ENCODE measurements at regions not wholly inside any gene's neighbourhood (a gene's known extent, or its start where the extent isn't known, plus 50 kb on each side); places are given as distances from the start of the nearest gene placed in this dataset.

DNA sequence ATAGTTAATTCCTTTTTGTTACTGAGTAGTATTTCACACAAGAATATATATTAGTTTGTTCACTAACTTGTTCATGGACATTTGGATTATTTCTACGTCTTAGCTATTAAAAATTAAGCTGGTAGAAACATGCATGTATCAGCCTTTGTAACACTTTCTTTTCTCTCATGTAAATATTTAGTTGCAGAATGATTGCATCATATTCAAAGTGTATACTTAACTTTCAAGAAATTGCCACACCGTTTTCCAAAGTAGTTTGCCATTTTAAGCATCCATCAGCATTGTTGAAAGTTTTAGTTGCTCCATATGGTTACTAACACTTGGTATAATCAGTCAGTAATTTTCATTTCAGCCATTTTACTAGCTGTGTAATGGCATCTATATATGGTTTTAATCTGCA lies 666.9 kb downstream of the NXPH1 start:
- FAIRE-seq, result no peak
- Histone ChIP-seq H3K4me3 (ENCODE audit: insufficient read depth, low read depth, low read length) (no peak overlapping the region), H2AFZ (ENCODE audit: low read depth, low read length) (no peak overlapping the region), H3K27ac (ENCODE audit: low read depth, low read length) (no peak overlapping the region), H3K27me3 (ENCODE audit: insufficient read depth, low read length) (no peaks in the 10 kb centered on the region), H3K4me2 (ENCODE audit: low read length) (no peak overlapping the region), H3K9me3 (ENCODE audit: insufficient read depth, low read depth, low read length) (peaks cover 2% of the 10 kb centered on the region), H3K9ac (ENCODE audit: low read length) (no peak overlapping the region), H3K79me2 (ENCODE audit: insufficient read depth, low read length) (no peaks in the 10 kb centered on the region), H4K20me1 (ENCODE audit: insufficient read depth, low read length) (no peaks in the 10 kb centered on the region), H3K4me1 (ENCODE audit: insufficient read depth, low read length) (no peaks in the 10 kb centered on the region), H3K36me3 (ENCODE audit: insufficient read depth, low read length) (no peaks in the 10 kb centered on the region)
- H3K27me3 Mint-ChIP-seq (ENCODE audit: low read depth, unreplicated experiment), result no peaks in the 10 kb centered on the region
- peaks cover 3% of the 10 kb centered on the region for H3K9me3 Mint-ChIP-seq (ENCODE audit: unreplicated experiment)
- no peak for TF ChIP-seq EZH2 (IDR thresholded peaks at IDR 0.05; ENCODE audit: insufficient read depth, low read length)
- TF ChIP-seq, protein P1, sequence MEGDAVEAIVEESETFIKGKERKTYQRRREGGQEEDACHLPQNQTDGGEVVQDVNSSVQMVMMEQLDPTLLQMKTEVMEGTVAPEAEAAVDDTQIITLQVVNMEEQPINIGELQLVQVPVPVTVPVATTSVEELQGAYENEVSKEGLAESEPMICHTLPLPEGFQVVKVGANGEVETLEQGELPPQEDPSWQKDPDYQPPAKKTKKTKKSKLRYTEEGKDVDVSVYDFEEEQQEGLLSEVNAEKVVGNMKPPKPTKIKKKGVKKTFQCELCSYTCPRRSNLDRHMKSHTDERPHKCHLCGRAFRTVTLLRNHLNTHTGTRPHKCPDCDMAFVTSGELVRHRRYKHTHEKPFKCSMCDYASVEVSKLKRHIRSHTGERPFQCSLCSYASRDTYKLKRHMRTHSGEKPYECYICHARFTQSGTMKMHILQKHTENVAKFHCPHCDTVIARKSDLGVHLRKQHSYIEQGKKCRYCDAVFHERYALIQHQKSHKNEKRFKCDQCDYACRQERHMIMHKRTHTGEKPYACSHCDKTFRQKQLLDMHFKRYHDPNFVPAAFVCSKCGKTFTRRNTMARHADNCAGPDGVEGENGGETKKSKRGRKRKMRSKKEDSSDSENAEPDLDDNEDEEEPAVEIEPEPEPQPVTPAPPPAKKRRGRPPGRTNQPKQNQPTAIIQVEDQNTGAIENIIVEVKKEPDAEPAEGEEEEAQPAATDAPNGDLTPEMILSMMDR (IDR thresholded peaks at IDR 0.05; ENCODE audit: insufficient read depth, low read depth, low read length), result no peak
- H3K4me1 Mint-ChIP-seq (ENCODE audit: low read depth, unreplicated experiment), result peaks cover 2% of the 10 kb centered on the region
- no peaks in the 10 kb centered on the region for H3K36me3 Mint-ChIP-seq (ENCODE audit: low read depth, unreplicated experiment)
- DNase-seq (ENCODE audit: low read depth), result no peak
- no peak overlapping the region for H3K27ac Mint-ChIP-seq (ENCODE audit: unreplicated experiment)
- H3K4me3 Mint-ChIP-seq (ENCODE audit: unreplicated experiment), result no peak overlapping the region

DNA sequence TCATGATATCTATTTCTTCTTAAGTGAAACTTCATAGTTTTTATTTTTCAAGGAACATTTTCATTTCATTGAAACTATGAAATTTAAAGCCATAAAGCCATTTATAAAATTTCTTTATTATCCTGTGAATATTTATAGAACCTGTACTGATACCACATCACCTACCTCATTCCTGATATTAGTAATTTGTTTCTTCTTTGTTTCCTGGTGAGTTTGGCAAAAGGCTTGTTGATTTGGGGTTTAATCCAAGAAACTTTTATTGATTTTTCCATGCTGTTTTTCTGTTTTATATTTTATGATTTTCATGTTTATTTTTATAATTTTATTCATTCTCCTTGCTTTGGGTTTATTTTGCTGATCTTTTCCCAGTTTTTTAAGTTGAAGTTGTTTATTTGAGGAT lies 669.4 kb downstream of the NXPH1 start:
- peaks cover under 1% of the 10 kb centered on the region for H3K9me3 Mint-ChIP-seq (ENCODE audit: unreplicated experiment)
- Histone ChIP-seq H3K79me2 (ENCODE audit: insufficient read depth, low read length) (no peaks in the 10 kb centered on the region), H2AFZ (ENCODE audit: low read depth, low read length) (no peak overlapping the region), H3K36me3 (ENCODE audit: insufficient read depth, low read length) (no peaks in the 10 kb centered on the region), H3K27me3 (ENCODE audit: insufficient read depth, low read length) (no peaks in the 10 kb centered on the region), H3K4me3 (ENCODE audit: insufficient read depth, low read depth, low read length) (no peak overlapping the region), H3K9me3 (ENCODE audit: insufficient read depth, low read depth, low read length) (no peaks in the 10 kb centered on the region), H3K4me1 (ENCODE audit: insufficient read depth, low read length) (no peaks in the 10 kb centered on the region), H3K4me2 (ENCODE audit: low read length) (no peak overlapping the region), H3K9ac (ENCODE audit: low read length) (no peak overlapping the region), H4K20me1 (ENCODE audit: insufficient read depth, low read length) (no peaks in the 10 kb centered on the region), H3K27ac (ENCODE audit: low read depth, low read length) (no peak overlapping the region)
- no peak overlapping the region for H3K27ac Mint-ChIP-seq (ENCODE audit: unreplicated experiment)
- H3K4me1 Mint-ChIP-seq (ENCODE audit: low read depth, unreplicated experiment), result no peaks in the 10 kb centered on the region
- no peak for FAIRE-seq
- no peak for DNase-seq (ENCODE audit: low read depth)
- no peaks in the 10 kb centered on the region for H3K27me3 Mint-ChIP-seq (ENCODE audit: low read depth, unreplicated experiment)
- no peaks in the 10 kb centered on the region for H3K36me3 Mint-ChIP-seq (ENCODE audit: low read depth, unreplicated experiment)
- H3K4me3 Mint-ChIP-seq (ENCODE audit: unreplicated experiment), result no peak overlapping the region
- TF ChIP-seq, protein P1 (IDR thresholded peaks at IDR 0.05; ENCODE audit: insufficient read depth, low read depth, low read length), result no peak
- no peak for TF ChIP-seq EZH2 (IDR thresholded peaks at IDR 0.05; ENCODE audit: insufficient read depth, low read length)

DNA sequence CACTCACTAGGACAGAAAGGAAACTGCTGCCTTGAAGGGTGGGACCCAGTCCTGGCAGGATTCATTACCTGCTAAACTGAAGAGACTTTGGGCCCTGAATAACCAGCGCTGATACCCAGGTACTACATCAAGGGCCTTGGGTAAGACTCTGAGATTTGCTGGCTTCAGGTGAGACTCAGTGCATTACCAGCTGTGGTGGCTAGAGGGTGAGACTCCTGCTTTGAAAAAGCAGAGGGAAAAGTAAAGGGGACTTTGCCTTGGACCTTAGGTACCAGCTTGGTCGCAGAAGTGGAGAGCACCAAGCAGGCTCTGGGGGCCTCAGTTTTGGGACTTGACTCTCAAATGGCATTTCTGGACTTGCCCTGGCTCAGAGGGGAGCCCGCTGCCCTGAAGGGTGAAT lies 673.3 kb downstream of the NXPH1 start:
- DNase-seq (ENCODE audit: low read depth) (no peak), FAIRE-seq (no peak)
- Histone ChIP-seq H3K79me2 (ENCODE audit: insufficient read depth, low read length) (no peaks in the 10 kb centered on the region), H2AFZ (ENCODE audit: low read depth, low read length) (no peak overlapping the region), H3K27me3 (ENCODE audit: insufficient read depth, low read length) (no peaks in the 10 kb centered on the region), H3K4me1 (ENCODE audit: insufficient read depth, low read length) (no peaks in the 10 kb centered on the region), H3K27ac (ENCODE audit: low read depth, low read length) (no peak overlapping the region), H3K9me3 (ENCODE audit: insufficient read depth, low read depth, low read length) (no peaks in the 10 kb centered on the region), H4K20me1 (ENCODE audit: insufficient read depth, low read length) (no peaks in the 10 kb centered on the region), H3K36me3 (ENCODE audit: insufficient read depth, low read length) (no peaks in the 10 kb centered on the region), H3K9ac (ENCODE audit: low read length) (no peak overlapping the region), H3K4me3 (ENCODE audit: insufficient read depth, low read depth, low read length) (no peak overlapping the region), H3K4me2 (ENCODE audit: low read length) (no peak overlapping the region)
- Mint-ChIP-seq H3K9me3 (ENCODE audit: unreplicated experiment) (peaks cover 5% of the 10 kb centered on the region), H3K27ac (ENCODE audit: unreplicated experiment) (no peak overlapping the region), H3K4me1 (ENCODE audit: low read depth, unreplicated experiment) (no peaks in the 10 kb centered on the region), H3K27me3 (ENCODE audit: low read depth, unreplicated experiment) (no peaks in the 10 kb centered on the region), H3K36me3 (ENCODE audit: low read depth, unreplicated experiment) (no peaks in the 10 kb centered on the region), H3K4me3 (ENCODE audit: unreplicated experiment) (no peak overlapping the region)
- TF ChIP-seq, protein P1 (IDR thresholded peaks at IDR 0.05; ENCODE audit: insufficient read depth, low read depth, low read length), result no peak
- no peak for TF ChIP-seq EZH2 (IDR thresholded peaks at IDR 0.05; ENCODE audit: insufficient read depth, low read length)

Data from astrocyte (in vitro differentiated cells and primary cell).